Peyer's patch (tissue), 4 donors: ENCODE measurements at regions not wholly inside any gene's neighbourhood (a gene's known extent, or its start where the extent isn't known, plus 50 kb on each side); places are given as distances from the start of the nearest gene placed in this dataset.

Experiments used
- CTCF ChIP-seq, 6 experiments: fragments of 450-650 bp in 4 of 6; fragments of 200-600 bp in 2 of 6; sonication (generic) in 1 of 6; IDR thresholded peaks; one replicate each; pipeline ENCODE4 v1.5.1; 2017 to 2019; ENCODE audit warnings: antibody characterized with exemption in 6 of 6, mild to moderate bottlenecking in 3 of 6, moderate library complexity in 1 of 6
- POLR2A ChIP-seq, 2 donors: fragments of 450-650 bp; IDR thresholded peaks; one replicate each; pipeline ENCODE4 v1.5.1; 2017; ENCODE audit warnings: antibody characterized with exemption in 2 of 2, mild to moderate bottlenecking in 2 of 2, moderate library complexity in 2 of 2

- TF ChIP-seq CTCF (IDR thresholded peaks at IDR 0.05) (no peak), POLR2A (IDR thresholded peaks at IDR 0.05) (no peak)
Measured at GRCh38 chr16:49204191-49204590, 77.4 kb downstream of the CBLN1 start.
